ENCODE measurements at regions not wholly inside any gene's neighbourhood (a gene's known extent, or its start where the extent isn't known, plus 50 kb on each side); places are given as distances from the start of the nearest gene placed in this dataset.

- Histone ChIP-seq H2BK120ac (ENCODE audit: low read depth, low read length) (no peak overlapping the region), H4K8ac (ENCODE audit: low read depth, low read length) (no peak overlapping the region), H3K18ac (ENCODE audit: low read length) (no peak overlapping the region), H3K4me2 (ENCODE audit: low read length) (no peak overlapping the region), H2AK5ac (ENCODE audit: low read length) (no peak overlapping the region), H3K9ac (ENCODE audit: low read length) (no peak overlapping the region), H3K23ac (ENCODE audit: low read length) (no peak overlapping the region), H3K4me1 (ENCODE audit: control insufficient read depth, low read depth, low read length) (no peaks in the 10 kb centered on the region), H2BK15ac (replicated peaks; ENCODE audit: low read depth) (no peak overlapping the region), H3K4ac (ENCODE audit: low read depth, low read length) (no peak overlapping the region), H3K56ac (ENCODE audit: low read length) (no peak overlapping the region), H3K79me1 (ENCODE audit: low read length) (no peaks in the 10 kb centered on the region), H3K27ac (ENCODE audit: low read depth, low read length) (no peak overlapping the region), H4K5ac (ENCODE audit: low read length) (no peak overlapping the region), H3K27me3 (ENCODE audit: insufficient read depth, low read length, poor library complexity) (no peaks in the 10 kb centered on the region), H3K4me3 (ENCODE audit: low read length) (no peak overlapping the region), H3K79me2 (ENCODE audit: control insufficient read depth, insufficient read depth, low read length) (no peaks in the 10 kb centered on the region), H2BK5ac (ENCODE audit: low read length) (no peak overlapping the region), H3K36me3 (ENCODE audit: control insufficient read depth, insufficient read depth, low read length) (no peaks in the 10 kb centered on the region)
- DNase-seq = no peak
- WGBS (ENCODE audit: extremely low coverage, insufficient coverage, low lambda C conversion rate) = no CpG with 5 or more reads among the region's 2 CpGs
Measured at GRCh38 chr11:90555477-90555876, 332.6 kb upstream of the CHORDC1 start.

- H4K8ac ChIP-seq (ENCODE audit: low read depth, low read length) = no peak overlapping the region
- no peaks in the 10 kb centered on the region for H3K79me2 ChIP-seq (ENCODE audit: control insufficient read depth, insufficient read depth, low read length)
- no peak overlapping the region for H2BK120ac ChIP-seq (ENCODE audit: low read depth, low read length)
- H3K9ac ChIP-seq (ENCODE audit: low read length) = no peak overlapping the region
- no peaks in the 10 kb centered on the region for H3K27me3 ChIP-seq (ENCODE audit: insufficient read depth, low read length, poor library complexity)
- no peak for DNase-seq
- no peak overlapping the region for H2BK15ac ChIP-seq (replicated peaks; ENCODE audit: low read depth)
- H3K4ac ChIP-seq (ENCODE audit: low read depth, low read length) = no peak overlapping the region
- no peaks in the 10 kb centered on the region for H3K4me1 ChIP-seq (ENCODE audit: control insufficient read depth, low read depth, low read length)
- no peak overlapping the region for H3K27ac ChIP-seq (ENCODE audit: low read depth, low read length)
- no peaks in the 10 kb centered on the region for H3K79me1 ChIP-seq (ENCODE audit: low read length)
- H4K5ac ChIP-seq (ENCODE audit: low read length) = no peak overlapping the region
- H3K4me2 ChIP-seq (ENCODE audit: low read length) = no peak overlapping the region
- H2AK5ac ChIP-seq (ENCODE audit: low read length) = no peak overlapping the region
- no peaks in the 10 kb centered on the region for H3K36me3 ChIP-seq (ENCODE audit: control insufficient read depth, insufficient read depth, low read length)
- H3K23ac ChIP-seq (ENCODE audit: low read length) = no peak overlapping the region
- H3K4me3 ChIP-seq (ENCODE audit: low read length) = no peak overlapping the region
- no peak overlapping the region for H3K56ac ChIP-seq (ENCODE audit: low read length)
- no peak overlapping the region for H2BK5ac ChIP-seq (ENCODE audit: low read length)
- no peak overlapping the region for H3K18ac ChIP-seq (ENCODE audit: low read length)
Measured at GRCh38 chr11:90542092-90542491, 319.2 kb upstream of the CHORDC1 start.

GRCh38 chr11:90536301-90536700 is 313.5 kb upstream of the CHORDC1 start:
- Histone ChIP-seq H2AK5ac (ENCODE audit: low read length) (no peak overlapping the region), H3K27ac (ENCODE audit: low read depth, low read length) (no peak overlapping the region), H2BK15ac (replicated peaks; ENCODE audit: low read depth) (no peak overlapping the region), H3K9ac (ENCODE audit: low read length) (no peak overlapping the region), H2BK120ac (ENCODE audit: low read depth, low read length) (no peak overlapping the region), H3K79me1 (ENCODE audit: low read length) (no peaks in the 10 kb centered on the region), H3K4me1 (ENCODE audit: control insufficient read depth, low read depth, low read length) (peaks cover 5% of the 10 kb centered on the region), H3K79me2 (ENCODE audit: control insufficient read depth, insufficient read depth, low read length) (no peaks in the 10 kb centered on the region), H3K56ac (ENCODE audit: low read length) (no peak overlapping the region), H4K5ac (ENCODE audit: low read length) (no peak overlapping the region), H3K4me3 (ENCODE audit: low read length) (no peak overlapping the region), H3K18ac (ENCODE audit: low read length) (no peak overlapping the region), H2BK5ac (ENCODE audit: low read length) (no peak overlapping the region), H3K4me2 (ENCODE audit: low read length) (no peak overlapping the region), H3K23ac (ENCODE audit: low read length) (no peak overlapping the region), H3K27me3 (ENCODE audit: insufficient read depth, low read length, poor library complexity) (no peaks in the 10 kb centered on the region), H3K36me3 (ENCODE audit: control insufficient read depth, insufficient read depth, low read length) (no peaks in the 10 kb centered on the region), H3K4ac (ENCODE audit: low read depth, low read length) (no peak overlapping the region), H4K8ac (ENCODE audit: low read depth, low read length) (no peak overlapping the region)
- no CpG with 5 or more reads among the region's 3 CpGs for WGBS (ENCODE audit: extremely low coverage, insufficient coverage, low lambda C conversion rate)
- DNase-seq = no peak

GRCh38 chr11:90532125-90532524 is 309.3 kb upstream of the CHORDC1 start:
- no peak overlapping the region for H3K4ac ChIP-seq (ENCODE audit: low read depth, low read length)
- H2BK120ac ChIP-seq (ENCODE audit: low read depth, low read length) = no peak overlapping the region
- H3K36me3 ChIP-seq (ENCODE audit: control insufficient read depth, insufficient read depth, low read length) = no peaks in the 10 kb centered on the region
- H2BK15ac ChIP-seq (replicated peaks; ENCODE audit: low read depth) = no peak overlapping the region
- H3K18ac ChIP-seq (ENCODE audit: low read length) = no peak overlapping the region
- no peak overlapping the region for H3K4me3 ChIP-seq (ENCODE audit: low read length)
- H3K4me1 ChIP-seq (ENCODE audit: control insufficient read depth, low read depth, low read length) = peaks cover 5% of the 10 kb centered on the region
- H3K79me2 ChIP-seq (ENCODE audit: control insufficient read depth, insufficient read depth, low read length) = no peaks in the 10 kb centered on the region
- H3K79me1 ChIP-seq (ENCODE audit: low read length) = no peaks in the 10 kb centered on the region
- no peak overlapping the region for H3K56ac ChIP-seq (ENCODE audit: low read length)
- no peak overlapping the region for H3K9ac ChIP-seq (ENCODE audit: low read length)
- no peak overlapping the region for H3K23ac ChIP-seq (ENCODE audit: low read length)
- H2BK5ac ChIP-seq (ENCODE audit: low read length) = peak overlapping the region; percentile 99
- H3K27ac ChIP-seq (ENCODE audit: low read depth, low read length) = peak overlapping the region; percentile 76
- no peak overlapping the region for H4K5ac ChIP-seq (ENCODE audit: low read length)
- peak; percentile 85 for DNase-seq
- no peak overlapping the region for H4K8ac ChIP-seq (ENCODE audit: low read depth, low read length)
- no peak overlapping the region for H3K4me2 ChIP-seq (ENCODE audit: low read length)
- H2AK5ac ChIP-seq (ENCODE audit: low read length) = no peak overlapping the region
- no peaks in the 10 kb centered on the region for H3K27me3 ChIP-seq (ENCODE audit: insufficient read depth, low read length, poor library complexity)

- H2AK5ac ChIP-seq (ENCODE audit: low read length) = no peak overlapping the region
- H2BK120ac ChIP-seq (ENCODE audit: low read depth, low read length) = no peak overlapping the region
- H3K9ac ChIP-seq (ENCODE audit: low read length) = no peak overlapping the region
- H2BK5ac ChIP-seq (ENCODE audit: low read length) = no peak overlapping the region
- H3K18ac ChIP-seq (ENCODE audit: low read length) = no peak overlapping the region
- no peaks in the 10 kb centered on the region for H3K79me2 ChIP-seq (ENCODE audit: control insufficient read depth, insufficient read depth, low read length)
- H3K4me3 ChIP-seq (ENCODE audit: low read length) = no peak overlapping the region
- peaks cover 5% of the 10 kb centered on the region for H3K4me1 ChIP-seq (ENCODE audit: control insufficient read depth, low read depth, low read length)
- no peak overlapping the region for H3K27ac ChIP-seq (ENCODE audit: low read depth, low read length)
- H3K27me3 ChIP-seq (ENCODE audit: insufficient read depth, low read length, poor library complexity) = no peaks in the 10 kb centered on the region
- no peak overlapping the region for H3K23ac ChIP-seq (ENCODE audit: low read length)
- no peak overlapping the region for H3K56ac ChIP-seq (ENCODE audit: low read length)
- DNase-seq = peak; percentile 90
- no peak overlapping the region for H2BK15ac ChIP-seq (replicated peaks; ENCODE audit: low read depth)
- no CpG with 5 or more reads among the region's 1 CpG for WGBS (ENCODE audit: extremely low coverage, insufficient coverage, low lambda C conversion rate)
- H3K79me1 ChIP-seq (ENCODE audit: low read length) = no peaks in the 10 kb centered on the region
- H3K4me2 ChIP-seq (ENCODE audit: low read length) = no peak overlapping the region
- no peak overlapping the region for H4K8ac ChIP-seq (ENCODE audit: low read depth, low read length)
- no peak overlapping the region for H4K5ac ChIP-seq (ENCODE audit: low read length)
- H3K36me3 ChIP-seq (ENCODE audit: control insufficient read depth, insufficient read depth, low read length) = no peaks in the 10 kb centered on the region
- no peak overlapping the region for H3K4ac ChIP-seq (ENCODE audit: low read depth, low read length)
Measured at GRCh38 chr11:90531001-90531400, 308.2 kb upstream of the CHORDC1 start.

- Histone ChIP-seq H4K5ac (ENCODE audit: low read length) (no peak overlapping the region), H2BK15ac (replicated peaks; ENCODE audit: low read depth) (no peak overlapping the region), H3K79me2 (ENCODE audit: control insufficient read depth, insufficient read depth, low read length) (no peaks in the 10 kb centered on the region), H3K4me1 (ENCODE audit: control insufficient read depth, low read depth, low read length) (no peaks in the 10 kb centered on the region), H3K18ac (ENCODE audit: low read length) (no peak overlapping the region), H3K4me3 (ENCODE audit: low read length) (no peak overlapping the region), H3K27me3 (ENCODE audit: insufficient read depth, low read length, poor library complexity) (no peaks in the 10 kb centered on the region), H3K56ac (ENCODE audit: low read length) (no peak overlapping the region), H3K4me2 (ENCODE audit: low read length) (no peak overlapping the region), H3K9ac (ENCODE audit: low read length) (no peak overlapping the region), H2AK5ac (ENCODE audit: low read length) (no peak overlapping the region), H3K23ac (ENCODE audit: low read length) (no peak overlapping the region), H3K4ac (ENCODE audit: low read depth, low read length) (no peak overlapping the region), H2BK5ac (ENCODE audit: low read length) (no peak overlapping the region), H4K8ac (ENCODE audit: low read depth, low read length) (no peak overlapping the region), H3K79me1 (ENCODE audit: low read length) (no peaks in the 10 kb centered on the region), H3K27ac (ENCODE audit: low read depth, low read length) (no peak overlapping the region), H3K36me3 (ENCODE audit: control insufficient read depth, insufficient read depth, low read length) (no peaks in the 10 kb centered on the region), H2BK120ac (ENCODE audit: low read depth, low read length) (no peak overlapping the region)
- peak; percentile 14 for DNase-seq
- no CpG with 5 or more reads among the region's 1 CpG for WGBS (ENCODE audit: extremely low coverage, insufficient coverage, low lambda C conversion rate)
Measured at GRCh38 chr11:90525962-90526361, 303.1 kb upstream of the CHORDC1 start.

All from mesendoderm (in vitro differentiated cells).